ENCODE measurements at regions not wholly inside any gene's neighbourhood (a gene's known extent, or its start where the extent isn't known, plus 50 kb on each side); places are given as distances from the start of the nearest gene placed in this dataset.

DNA sequence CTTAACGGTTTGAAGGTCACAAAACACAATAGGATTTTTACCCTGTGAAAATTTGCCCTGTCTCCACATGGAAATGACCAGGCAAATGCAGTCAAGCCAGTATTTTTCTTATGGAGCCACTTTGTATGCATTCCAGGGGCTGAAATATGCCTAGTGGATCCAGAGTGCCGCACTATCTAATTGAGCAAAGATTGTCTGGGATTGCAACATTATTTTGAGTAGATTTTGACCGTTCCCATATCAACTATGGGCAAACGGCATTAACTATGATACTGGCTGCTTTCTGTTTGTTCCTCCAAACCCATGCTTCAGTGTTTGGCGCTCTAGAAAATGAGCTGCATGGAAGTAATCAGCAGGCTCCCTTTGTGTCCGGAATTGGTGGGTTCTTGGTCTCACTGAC is 223.0 kb downstream of the BTG1 start:
- no peak for DNase-seq (ENCODE audit: low read depth in 2 of 2)

DNA sequence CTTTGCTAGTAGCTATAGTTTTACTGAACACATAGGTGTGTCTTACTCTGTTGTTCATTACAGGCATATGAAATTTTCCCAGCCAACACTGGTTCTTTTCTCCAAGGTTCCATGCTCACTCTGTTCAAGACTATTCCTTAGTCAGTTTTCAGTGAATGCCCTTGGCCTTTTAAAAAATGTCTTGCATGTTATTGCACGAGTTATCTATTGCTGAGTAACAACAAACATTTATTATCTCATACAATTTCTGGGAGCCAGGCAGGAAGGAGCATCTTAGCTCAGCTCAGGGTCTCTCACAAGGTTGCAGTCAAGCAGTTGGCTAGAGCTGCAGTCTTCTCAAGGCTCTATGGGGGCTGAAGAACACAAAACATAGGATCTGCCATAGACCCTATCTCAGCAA is 223.5 kb downstream of the BTG1 start:
- DNase-seq (ENCODE audit: low read depth in 2 of 2), result no peak

DNA sequence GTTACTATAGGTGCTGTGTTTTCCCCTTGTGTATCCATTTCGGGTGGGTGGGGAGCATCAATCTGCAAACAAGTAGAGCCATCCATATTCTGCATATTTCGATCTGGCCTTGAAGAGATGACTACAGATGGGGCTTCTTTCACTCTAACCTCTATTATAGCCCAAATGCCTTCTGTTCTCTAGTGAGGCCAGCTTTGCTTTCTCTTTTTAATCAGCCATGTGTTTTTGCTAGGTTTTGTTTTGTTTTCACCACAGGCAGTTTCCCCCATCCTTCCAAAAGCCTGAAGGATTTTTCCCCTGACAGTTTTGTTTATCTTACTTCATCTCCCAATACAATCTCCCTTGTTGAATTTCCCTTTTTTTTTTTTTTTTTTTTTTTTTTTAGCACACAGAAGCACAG is 224.1 kb downstream of the BTG1 start:
- no peak for DNase-seq (ENCODE audit: low read depth in 2 of 2)

DNA sequence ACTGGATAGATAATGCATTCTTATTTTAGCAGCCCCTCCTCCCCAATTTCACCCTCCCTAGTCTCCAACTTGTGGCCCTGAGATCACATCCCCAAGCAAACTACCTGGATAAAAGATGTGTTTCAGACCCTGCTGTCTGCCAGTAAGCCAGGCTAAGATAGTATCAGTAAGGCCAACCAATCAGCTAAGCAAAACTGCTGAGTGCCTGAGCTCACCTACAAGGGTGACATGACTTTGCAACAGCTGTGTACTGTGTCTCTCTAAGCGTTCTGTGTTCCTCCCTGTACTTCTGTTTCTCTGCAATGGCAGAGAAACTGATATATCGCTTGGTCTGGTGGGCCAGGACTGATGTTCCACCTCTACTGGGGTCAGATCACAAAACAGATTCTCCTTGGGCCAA is 224.9 kb downstream of the BTG1 start:
- DNase-seq (ENCODE audit: low read depth in 2 of 2), result no peak

DNA sequence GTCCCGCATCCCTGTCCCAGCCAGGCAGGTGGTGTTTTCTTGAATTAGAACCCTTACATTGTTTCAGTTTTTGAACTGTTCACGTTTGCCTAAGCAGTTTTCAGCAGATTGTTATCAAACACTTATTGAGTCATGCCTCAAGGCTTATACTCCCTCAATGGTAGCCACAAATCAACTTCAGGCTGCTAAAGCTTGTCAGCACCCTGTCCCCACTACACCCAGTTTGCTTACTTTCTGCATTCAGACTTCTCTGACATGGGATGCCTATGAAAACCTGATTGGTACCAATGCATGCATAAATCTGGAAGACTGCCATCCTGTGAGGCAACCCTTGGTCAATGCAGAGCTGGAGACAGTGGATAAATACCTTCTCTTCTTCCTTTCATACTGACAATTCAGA is 225.4 kb downstream of the BTG1 start:
- DNase-seq (ENCODE audit: low read depth in 2 of 2), result peak; percentile 86 to 88

DNA sequence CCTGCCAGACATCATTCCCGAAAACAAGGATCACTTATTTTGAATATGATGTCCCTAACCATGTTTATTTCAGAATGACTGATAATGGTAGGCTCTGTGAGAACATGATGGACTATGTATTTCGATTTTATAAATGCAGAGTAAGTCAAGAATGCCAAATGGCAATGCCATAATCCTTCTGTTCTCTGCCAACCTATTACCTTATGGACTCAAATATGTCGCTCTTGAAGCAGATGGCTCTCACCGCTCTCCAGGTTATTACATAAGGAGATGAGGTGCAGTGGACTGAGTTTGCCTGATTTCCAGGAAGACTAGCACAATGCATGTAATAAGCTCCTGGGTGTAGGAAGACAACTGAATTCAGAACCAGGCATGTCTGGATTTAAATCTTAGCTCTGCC is 227.2 kb downstream of the BTG1 start:
- no peak for DNase-seq (ENCODE audit: low read depth in 2 of 2)

DNA sequence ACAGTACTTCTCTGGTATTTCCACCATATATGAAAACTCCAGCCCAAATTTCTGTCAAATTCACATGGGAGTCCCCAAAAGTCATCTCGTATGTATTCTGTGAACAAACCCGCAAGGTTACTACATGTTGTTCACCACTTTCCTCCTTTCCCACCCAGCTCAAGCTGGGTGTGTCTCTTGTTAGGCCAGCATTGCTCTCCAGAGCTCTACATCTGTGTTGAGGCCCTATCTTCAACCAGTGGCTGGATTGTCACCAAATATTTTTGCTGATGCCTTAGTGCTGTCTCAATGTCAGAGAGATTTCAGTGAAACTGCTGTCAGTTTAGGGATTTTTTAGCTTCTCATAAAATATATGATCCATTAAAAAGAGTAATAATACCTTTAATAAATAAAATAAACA is 230.9 kb downstream of the BTG1 start:
- DNase-seq (ENCODE audit: low read depth in 2 of 2), result no peak

DNA sequence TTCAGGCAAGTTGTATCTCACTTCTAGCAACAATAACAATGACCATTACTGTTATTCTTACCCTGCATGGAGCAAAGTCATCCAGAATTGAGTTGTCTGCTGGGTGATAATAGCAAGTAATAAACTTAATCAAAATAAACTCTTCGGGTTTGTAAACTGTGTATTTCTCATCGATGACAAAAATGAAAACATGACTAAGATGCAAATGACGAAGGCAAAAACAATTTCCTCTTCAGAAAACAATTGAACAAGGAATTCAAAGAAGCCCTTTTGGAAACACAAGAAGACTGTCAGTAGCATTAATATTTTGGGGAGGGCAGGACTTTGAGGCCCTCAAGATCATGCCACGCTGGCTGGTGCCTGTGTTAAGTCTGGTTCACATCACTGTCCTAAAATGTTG is 232.0 kb downstream of the BTG1 start:
- no peak for DNase-seq (ENCODE audit: low read depth in 2 of 2)

DNA sequence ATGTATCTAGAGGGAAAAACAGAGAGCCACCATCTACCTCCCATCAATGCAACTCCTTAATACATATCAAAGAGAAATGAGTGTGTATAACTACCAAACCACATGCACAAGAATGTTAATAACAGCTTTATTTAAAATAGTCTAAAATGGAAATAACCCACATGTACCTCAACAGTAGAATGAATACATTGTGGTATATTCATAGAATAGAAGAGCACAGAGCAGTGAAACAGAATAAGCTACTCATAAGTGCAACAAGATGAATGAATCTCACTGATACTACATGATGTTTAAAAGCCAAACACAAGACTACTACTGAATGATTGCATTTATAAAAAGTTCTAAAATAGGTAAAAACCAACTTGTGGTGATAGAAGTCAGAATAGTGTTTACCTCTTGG is 232.5 kb downstream of the BTG1 start:
- DNase-seq (ENCODE audit: low read depth in 2 of 2), result no peak

DNA sequence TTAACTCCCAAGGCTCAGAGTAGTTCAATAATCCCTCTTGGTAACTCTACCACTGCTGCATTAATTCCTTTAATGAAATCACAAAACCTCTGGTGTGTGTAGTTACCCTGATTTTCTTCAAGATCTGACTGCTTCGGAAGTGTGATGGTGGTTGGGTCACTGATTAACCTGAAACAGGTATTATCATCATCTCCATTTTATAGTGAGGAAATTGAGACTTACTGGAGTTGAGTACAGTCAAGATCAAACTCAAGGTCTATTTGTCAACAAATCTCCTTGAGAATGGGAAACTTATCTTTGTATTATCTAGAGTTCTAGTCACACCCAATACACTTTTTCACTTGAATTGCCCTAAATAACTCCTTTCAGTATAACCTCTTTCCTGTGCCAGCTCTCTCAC is 233.5 kb downstream of the BTG1 start:
- DNase-seq (ENCODE audit: low read depth in 2 of 2), result no peak

DNA sequence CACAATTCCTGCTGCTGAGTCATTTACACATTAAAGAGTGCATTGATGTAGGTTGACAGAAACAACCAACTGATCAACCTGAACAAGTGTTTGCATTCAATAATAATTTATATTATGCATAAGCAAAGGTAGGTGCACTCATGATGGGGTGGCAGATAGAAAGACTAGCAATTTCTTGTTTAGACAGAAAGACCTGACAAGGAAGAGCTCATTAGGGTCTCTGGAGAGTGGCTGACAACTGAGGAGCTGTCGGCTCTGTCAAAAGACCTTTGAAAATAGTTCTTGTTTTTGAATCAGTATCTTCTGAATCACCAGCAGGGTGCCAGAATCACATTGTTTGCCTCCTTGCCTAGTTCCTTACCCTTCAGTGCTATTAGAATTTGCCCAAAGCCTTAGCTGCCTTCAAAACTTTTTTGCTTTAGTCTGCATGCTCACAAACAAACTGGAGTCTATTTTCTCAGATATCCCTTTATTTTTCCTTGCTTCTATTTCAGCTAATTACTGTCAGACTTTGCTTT is 234.7 kb downstream of the BTG1 start:
- no peak for DNase-seq (ENCODE audit: low read depth in 2 of 2)

DNA sequence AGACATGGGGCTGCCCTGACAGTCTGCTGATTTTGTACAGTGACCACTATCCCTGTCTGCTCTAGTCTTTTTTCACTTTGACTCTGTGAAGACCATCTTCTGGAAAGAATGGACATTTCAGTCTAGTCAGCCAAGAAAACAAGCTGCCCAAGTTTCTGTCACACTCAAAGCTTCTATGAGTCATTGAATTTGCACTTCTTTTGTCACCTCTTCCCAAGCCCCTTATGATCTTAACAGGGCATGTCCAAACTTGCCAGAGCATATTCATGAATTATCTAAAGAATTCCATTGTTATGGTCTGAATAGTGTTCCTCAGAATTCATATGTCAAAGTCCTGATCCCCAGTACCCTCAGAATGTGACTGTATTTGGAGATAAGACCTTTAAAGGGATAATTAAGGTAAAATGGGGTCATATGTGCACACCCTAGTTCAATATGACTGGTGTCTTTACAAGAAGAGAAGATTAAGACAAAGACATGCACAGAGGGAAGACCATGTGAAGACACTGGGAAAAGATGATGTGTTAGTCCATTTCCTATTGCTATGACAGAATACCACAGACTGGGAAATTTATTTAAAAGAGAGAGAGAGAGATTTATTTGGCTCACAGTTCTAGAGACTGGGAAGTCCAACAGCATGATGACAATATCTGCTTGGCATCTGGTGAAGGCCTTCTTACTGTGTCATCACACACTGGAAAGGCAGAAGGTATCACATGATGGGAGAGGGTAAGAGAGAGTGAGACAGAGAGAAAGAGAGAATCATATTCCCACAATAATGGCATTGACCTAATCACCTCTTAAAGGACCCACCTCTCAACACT is 242.6 kb downstream of the BTG1 start:
- no peak for DNase-seq (ENCODE audit: low read depth in 2 of 2)

DNA sequence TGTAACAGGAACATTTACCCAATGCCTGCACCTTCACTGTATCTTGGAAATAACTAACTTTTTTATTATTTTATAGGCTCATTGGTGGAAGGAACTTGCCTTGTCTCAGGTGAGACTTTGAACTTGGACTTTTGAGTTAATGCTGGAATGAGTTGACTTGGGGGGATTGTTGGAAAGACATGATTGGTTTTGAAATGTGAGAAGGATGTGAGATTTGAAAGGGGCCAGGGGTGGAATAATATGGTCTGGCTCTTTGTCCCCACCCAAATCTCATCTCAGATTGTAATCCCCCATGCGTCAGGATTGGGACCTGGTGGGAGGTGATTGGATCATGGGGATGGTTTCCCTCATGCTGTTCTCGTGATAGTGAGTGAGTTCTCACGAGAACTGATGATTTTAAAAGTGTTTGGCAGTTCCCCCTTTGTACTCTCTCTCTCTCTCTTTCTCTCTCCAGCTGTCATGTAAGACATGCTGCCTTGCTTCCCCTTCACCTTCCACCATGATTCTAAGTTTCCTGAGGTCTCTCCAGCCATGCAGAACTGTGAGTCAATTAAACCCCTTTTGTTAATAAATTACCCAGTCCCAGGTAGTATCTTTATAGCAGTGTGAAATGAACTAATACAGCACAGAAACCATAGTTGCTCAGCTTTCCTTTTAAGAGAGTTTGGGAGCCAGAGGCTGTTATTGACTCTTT is 244.1 kb downstream of the BTG1 start:
- DNase-seq (ENCODE audit: low read depth in 2 of 2), result no peak

DNA sequence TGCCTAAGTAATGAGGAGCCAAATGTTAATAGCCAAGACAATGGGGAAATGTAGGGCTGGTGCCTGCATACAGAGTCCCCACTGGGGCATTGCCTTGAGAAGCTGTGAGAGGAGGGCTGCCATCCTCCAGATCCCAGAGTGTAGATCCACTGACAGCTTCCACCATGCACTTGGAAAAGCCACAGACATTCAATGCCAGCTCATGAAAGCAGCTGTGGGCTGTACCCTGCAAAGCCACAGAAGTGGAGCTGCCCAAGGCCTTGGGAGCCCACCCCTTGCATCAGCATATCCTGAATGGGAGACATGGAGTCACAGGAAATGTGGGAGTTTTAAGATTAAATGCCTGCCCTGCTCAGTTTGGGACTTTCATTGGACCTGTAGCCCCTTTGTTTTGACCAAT is 244.7 kb downstream of the BTG1 start:
- DNase-seq (ENCODE audit: low read depth in 2 of 2), result no peak

DNA sequence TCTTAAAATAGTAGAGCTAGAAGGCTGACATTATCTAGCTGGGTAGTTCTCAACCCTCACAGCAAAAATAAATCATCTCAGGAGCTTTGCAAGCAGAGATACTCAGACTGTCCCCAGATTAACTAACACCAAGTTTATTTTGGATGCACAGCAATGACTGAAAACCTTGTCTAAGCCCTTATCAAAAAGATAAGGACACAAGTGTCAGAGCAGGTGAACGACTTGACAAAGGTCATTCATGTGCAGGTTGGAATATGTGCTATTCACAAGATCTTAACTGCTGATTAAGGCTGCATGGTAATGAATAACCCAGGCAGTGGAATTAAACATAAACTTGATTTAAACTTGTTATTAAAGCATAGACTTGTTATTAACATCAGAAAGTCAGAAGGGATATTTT is 246.6 kb downstream of the BTG1 start:
- DNase-seq (ENCODE audit: low read depth in 2 of 2), result no peak

DNA sequence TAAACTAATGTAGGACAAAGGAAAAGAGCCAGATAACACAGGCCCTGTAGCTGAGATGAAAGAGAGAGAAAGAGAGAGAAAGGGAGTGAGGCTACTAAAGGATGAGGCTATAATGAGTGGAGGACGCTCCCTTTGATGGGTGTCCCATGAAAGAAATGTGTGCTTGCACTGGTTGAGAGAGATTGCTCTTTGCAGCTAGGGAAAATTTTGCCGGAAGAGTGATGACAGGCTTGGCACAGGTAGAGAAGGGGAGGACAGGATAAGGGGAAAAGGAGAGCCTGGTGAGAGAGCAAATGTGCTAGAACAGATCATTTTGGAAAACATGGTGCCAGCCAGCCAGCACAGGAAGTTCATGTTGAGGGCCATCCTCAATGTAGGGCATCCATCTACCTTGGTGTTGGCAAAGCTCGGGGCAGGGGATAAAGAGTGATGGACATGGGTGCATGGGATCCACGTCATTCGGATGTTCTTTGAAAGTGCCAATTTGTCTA is 248.6 kb downstream of the BTG1 start:
- no peak for DNase-seq (ENCODE audit: low read depth in 2 of 2)

DNA sequence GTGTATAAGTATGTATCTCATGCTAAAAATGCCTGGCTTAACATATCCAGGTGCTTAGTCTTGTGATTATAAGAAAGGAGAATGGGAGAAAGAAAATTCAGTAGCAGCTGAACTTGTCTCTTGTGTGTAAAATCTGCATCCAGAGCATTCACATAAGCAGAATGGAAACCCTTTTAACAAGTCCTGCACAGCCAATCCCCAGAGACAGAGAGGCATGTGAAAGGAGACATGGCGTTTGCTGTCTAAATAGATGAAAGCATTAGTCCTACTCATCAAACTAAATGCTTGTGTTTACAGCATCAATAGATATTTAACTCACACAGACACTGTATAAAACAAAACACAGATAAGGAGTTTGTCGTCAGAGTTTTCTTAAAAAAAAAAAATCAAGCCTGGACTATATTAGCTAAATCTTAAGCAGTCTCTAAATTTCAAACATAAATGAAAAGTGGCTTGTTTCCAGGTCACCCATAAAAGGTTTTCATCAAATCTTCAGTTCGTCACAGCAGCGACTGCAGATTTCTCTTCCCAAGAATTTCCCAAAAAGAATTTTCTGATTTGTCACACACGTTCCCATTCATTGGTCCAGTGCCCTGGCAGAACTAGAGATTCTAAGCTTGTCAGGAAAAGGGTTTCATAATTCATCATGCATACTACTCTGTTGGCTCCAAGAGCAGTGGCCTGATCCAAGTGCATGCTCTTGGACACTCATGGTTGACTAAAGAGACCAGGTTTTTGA is 249.2 kb downstream of the BTG1 start:
- DNase-seq (ENCODE audit: low read depth in 2 of 2), result no peak

DNA sequence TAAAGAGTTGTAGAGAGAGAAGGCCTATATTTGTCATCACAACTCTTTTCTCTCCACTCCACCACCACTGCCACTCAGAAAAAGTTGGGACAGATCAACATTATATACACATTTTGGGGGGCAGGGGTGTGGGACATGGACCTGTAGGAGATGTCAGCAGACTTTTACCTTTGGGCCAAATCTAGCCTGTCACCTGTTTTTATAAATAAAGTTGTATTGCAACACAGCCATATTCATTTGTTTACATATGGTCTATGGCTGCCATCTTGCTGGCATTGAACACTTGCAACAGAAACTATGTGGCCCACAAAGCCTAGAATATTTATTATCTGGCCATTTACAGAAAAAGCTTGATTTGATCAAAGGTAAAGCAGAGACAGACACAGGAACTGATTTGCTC is 250.7 kb downstream of the BTG1 start:
- no peak for DNase-seq (ENCODE audit: low read depth in 2 of 2)

DNA sequence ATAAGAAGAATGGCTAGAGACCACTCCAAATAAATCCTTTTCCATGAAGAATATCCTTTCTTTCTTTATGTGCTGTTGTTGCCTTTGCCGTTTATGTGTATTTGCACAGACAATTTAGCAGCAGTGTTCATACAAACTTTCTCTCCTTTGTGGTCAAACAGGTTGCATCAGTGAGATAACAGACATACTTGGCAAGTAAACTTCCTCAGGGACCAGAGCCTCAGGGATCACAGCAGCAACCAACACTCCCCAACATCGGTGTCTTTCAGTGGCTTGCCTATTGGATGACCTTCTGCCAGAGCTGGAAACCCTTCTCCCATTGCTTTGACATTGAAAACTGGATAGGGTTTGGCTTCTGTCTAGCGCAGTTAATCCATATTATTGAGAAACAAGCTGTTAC is 252.2 kb downstream of the BTG1 start:
- no peak for DNase-seq (ENCODE audit: low read depth in 2 of 2)

DNA sequence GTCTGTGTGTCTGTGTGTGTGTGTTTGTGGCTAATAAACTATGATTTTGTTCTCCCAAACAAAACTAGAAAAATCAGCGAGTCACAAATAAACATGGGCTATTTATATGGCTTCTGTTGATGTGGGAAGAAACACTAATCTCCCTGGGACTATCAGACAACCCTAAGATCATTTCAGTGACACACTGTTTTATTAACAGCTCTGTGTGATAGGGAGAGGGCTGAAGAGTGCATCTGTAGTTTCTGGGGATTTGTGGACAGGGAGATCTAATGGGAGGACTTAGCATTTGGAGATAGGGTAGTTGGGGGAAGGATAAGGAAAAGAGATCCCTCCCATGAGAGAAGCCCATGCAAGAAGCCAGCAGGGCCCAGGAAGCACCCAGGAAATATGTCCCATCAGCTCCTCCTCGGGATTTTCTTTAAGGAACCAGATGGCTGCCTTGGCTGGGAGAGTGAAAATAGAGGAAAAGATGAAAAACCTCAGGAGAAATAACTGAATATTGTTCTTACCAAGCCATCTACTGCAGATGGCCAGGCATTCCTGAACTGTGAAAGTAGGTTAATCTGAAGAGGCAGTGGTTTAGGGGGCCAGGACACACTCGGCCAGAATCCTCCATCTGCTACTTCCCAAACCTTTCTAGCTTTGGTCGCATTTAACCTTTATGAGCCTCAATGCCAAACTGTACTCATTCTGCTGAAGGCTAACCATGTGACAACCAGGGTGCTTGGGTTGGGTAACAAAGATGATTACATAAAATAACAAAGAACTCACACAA is 253.4 kb downstream of the BTG1 start:
- no peak for DNase-seq (ENCODE audit: low read depth in 2 of 2)

DNA sequence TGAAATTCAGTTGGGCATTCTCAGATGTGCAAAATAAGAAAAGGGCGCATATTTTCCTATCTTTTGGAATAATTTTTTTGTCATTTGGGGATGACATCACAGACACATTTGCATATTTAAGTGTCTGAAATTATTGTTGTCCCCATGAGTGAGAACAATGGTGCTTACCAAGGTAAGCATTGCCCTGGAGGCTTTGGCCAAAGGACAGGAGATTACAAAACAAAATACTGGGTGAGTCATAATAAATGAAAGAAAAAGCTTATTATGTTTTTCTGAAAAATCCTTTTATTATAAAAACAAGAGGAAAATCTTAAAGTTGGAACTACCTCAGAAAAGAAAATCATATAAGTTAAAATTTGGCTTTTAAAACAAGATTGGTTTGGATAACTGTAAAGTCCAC is 254.9 kb downstream of the BTG1 start:
- no peak for DNase-seq (ENCODE audit: low read depth in 2 of 2)

DNA sequence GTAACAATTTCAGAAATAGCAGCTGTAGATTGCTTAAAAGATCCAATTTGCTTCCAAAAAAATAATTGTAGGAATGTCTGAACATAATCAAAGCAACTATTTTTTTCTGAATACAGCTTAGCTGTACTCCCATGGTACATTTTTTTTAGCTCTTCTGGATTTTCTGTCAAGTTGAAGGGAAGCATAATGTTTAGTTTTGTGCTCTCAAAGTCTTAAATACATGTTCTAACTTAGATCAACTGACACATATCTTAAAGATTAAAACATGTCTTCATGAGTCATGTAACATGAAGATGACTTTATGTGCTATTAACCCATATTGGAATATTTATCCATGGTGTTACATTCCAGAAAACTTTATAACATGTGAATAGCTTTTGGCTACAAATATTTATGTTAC is 255.7 kb downstream of the BTG1 start:
- peak in 1 of 2 experiments; percentile 7 for DNase-seq (ENCODE audit: low read depth in 2 of 2)

All from fibroblast of skin of left biceps (primary cell).